MM.1S (cell line): ENCODE measurements at regions not wholly inside any gene's neighbourhood (a gene's known extent, or its start where the extent isn't known, plus 50 kb on each side); places are given as distances from the start of the nearest gene placed in this dataset.

ENCODE experiments used
- DNase-seq: peaks from one replicate; pipeline ENCODE4 v3.0.0-alpha.2; 2015
- H2AFZ ChIP-seq: fragments of 300-600 bp; sonication (generic); 2 replicates; pipeline ENCODE4 v1.6.0; 2016; ENCODE audit warnings: antibody characterized with exemption, low read length
- H3F3A ChIP-seq: fragments of 300-600 bp; sonication (generic); 2 replicates; pipeline ENCODE4 v1.6.1; 2016; ENCODE audit warnings: mild to moderate bottlenecking, antibody characterized with exemption, low read length, moderate library complexity, mixed read lengths; ENCODE audit not compliant: insufficient read depth
- H3K27ac ChIP-seq: fragments of 300-600 bp; sonication (generic); 2 replicates; pipeline ENCODE4 v1.5.1; 2016; ENCODE audit warnings: mild to moderate bottlenecking, low read length
- H3K27me3 ChIP-seq: fragments of 300-600 bp; sonication (generic); replicated peaks from 2 replicates; pipeline ENCODE4 v1.6.0; 2016; ENCODE audit warnings: low read length; ENCODE audit not compliant: insufficient read depth
- H3K36me3 ChIP-seq: fragments of 300-600 bp; sonication (generic); replicated peaks from 2 replicates; pipeline ENCODE4 v1.6.1; 2016; ENCODE audit warnings: mild to moderate bottlenecking, low read length, mixed read lengths; ENCODE audit not compliant: insufficient read depth
- H3K4me1 ChIP-seq: fragments of 300-600 bp; sonication (generic); 2 replicates; pipeline ENCODE4 v1.6.1; 2016; ENCODE audit warnings: low read length, mixed read lengths
- H3K4me2 ChIP-seq: fragments of 300-600 bp; sonication (generic); 2 replicates; pipeline ENCODE4 v1.6.0; 2016; ENCODE audit warnings: low read depth, low read length
- H3K4me3 ChIP-seq: fragments of 300-600 bp; sonication (generic); 2 replicates; pipeline ENCODE4 v1.5.1; 2016; ENCODE audit warnings: low read length, mixed read lengths
- H3K79me2 ChIP-seq: fragments of 300-600 bp; sonication (generic); 2 replicates; pipeline ENCODE4 v1.6.1; 2016; ENCODE audit warnings: mixed run types, low read length, mixed read lengths
- H3K9ac ChIP-seq: fragments of 300-600 bp; sonication (generic); 2 replicates; pipeline ENCODE4 v1.6.1; 2016; ENCODE audit warnings: low read length, mixed read lengths
- H3K9me2 ChIP-seq: fragments of 300-600 bp; sonication (generic); replicated peaks from 2 replicates; pipeline ENCODE4 v1.6.1; 2016; ENCODE audit warnings: mild to moderate bottlenecking, low read length, mixed read lengths; ENCODE audit not compliant: insufficient read depth
- H3K9me3 ChIP-seq: fragments of 300-600 bp; sonication (generic); replicated peaks from 2 replicates; pipeline ENCODE4 v1.6.1; 2016; ENCODE audit warnings: mild to moderate bottlenecking, low read length, mixed read lengths; ENCODE audit not compliant: insufficient read depth
- H4K20me1 ChIP-seq: fragments of 300-600 bp; sonication (generic); 2 replicates; pipeline ENCODE4 v1.6.1; 2016; ENCODE audit warnings: mild to moderate bottlenecking, low read length, moderate library complexity, mixed read lengths; ENCODE audit not compliant: insufficient read depth
- CTCF ChIP-seq: fragments of 300-600 bp; sonication (generic); IDR thresholded peaks from 2 replicates; pipeline ENCODE4 v1.5.1; 2016; ENCODE audit warnings: antibody characterized with exemption, low read length, mixed read lengths
- EZH2 ChIP-seq: fragments of 300-600 bp; sonication (generic); optimal IDR thresholded peaks from 2 replicates; pipeline ENCODE3; 2017; ENCODE audit warnings: low read depth, mild to moderate bottlenecking, antibody characterized with exemption, low read length, mixed read lengths
- EZH2phosphoT487 ChIP-seq: fragments of 300-600 bp; sonication (generic); IDR thresholded peaks from 2 replicates; pipeline ENCODE4 v1.6.1; 2018; ENCODE audit warnings: antibody characterized with exemption, low read length

GRCh38 chr5:152978141-152978835 is 512.2 kb upstream of the GRIA1 start:
- Histone ChIP-seq H3K79me2 (no peaks in the 10 kb centered on the region), H3K4me1 (no peaks in the 10 kb centered on the region), H3K27ac (no peak overlapping the region), H3K9ac (no peak overlapping the region), H3K9me3 (no peaks in the 10 kb centered on the region), H3K36me3 (no peaks in the 10 kb centered on the region), H3K9me2 (no peaks in the 10 kb centered on the region), H3F3A (no peaks in the 10 kb centered on the region), H4K20me1 (no peaks in the 10 kb centered on the region), H3K27me3 (no peaks in the 10 kb centered on the region), H2AFZ (no peak overlapping the region), H3K4me3 (no peak overlapping the region), H3K4me2 (no peak overlapping the region)
- no peak for TF ChIP-seq EZH2phosphoT487
- no peak for TF ChIP-seq CTCF
- TF ChIP-seq EZH2: no peak
- DNase-seq: no peak

- H3K27me3 ChIP-seq: no peaks in the 10 kb centered on the region
- no peak overlapping the region for H2AFZ ChIP-seq
- no peaks in the 10 kb centered on the region for H3K36me3 ChIP-seq
- DNase-seq: no peak
- H3K9me2 ChIP-seq: no peaks in the 10 kb centered on the region
- H3F3A ChIP-seq: no peaks in the 10 kb centered on the region
- H3K79me2 ChIP-seq: no peaks in the 10 kb centered on the region
- H3K4me2 ChIP-seq: no peak overlapping the region
- H3K9me3 ChIP-seq: no peaks in the 10 kb centered on the region
- H3K27ac ChIP-seq: no peak overlapping the region
- TF ChIP-seq EZH2 (no peak), CTCF (no peak), EZH2phosphoT487 (no peak)
- no peak overlapping the region for H3K4me3 ChIP-seq
- no peaks in the 10 kb centered on the region for H3K4me1 ChIP-seq
- no peaks in the 10 kb centered on the region for H4K20me1 ChIP-seq
- no peak overlapping the region for H3K9ac ChIP-seq
These were observed 503.3 kb upstream of the GRIA1 start for GRCh38 chr5:152987131-152987530.

DNA sequence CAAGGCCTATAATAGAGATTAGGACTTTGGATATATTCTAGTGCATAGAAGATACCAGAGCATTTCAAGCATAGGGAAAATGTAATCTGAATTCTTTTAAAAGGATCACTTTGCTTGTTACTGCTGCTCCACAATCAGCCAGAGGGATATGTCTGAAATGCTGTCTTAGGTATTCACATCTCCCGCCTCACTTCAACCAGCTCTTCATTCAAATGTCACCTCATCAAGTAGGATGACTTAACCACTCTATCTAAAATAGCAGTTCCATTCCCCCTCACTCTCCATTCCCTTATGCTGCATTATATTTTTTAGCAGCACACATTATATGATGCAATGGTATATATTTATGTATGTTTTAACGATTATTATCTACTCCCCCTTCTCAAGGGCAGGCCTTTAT is 500.3 kb upstream of the GRIA1 start:
- H3F3A ChIP-seq: no peaks in the 10 kb centered on the region
- H3K27me3 ChIP-seq: no peaks in the 10 kb centered on the region
- no peak overlapping the region for H3K9ac ChIP-seq
- H3K79me2 ChIP-seq: no peaks in the 10 kb centered on the region
- no peak overlapping the region for H3K4me3 ChIP-seq
- H3K4me1 ChIP-seq: no peaks in the 10 kb centered on the region
- H3K9me3 ChIP-seq: no peaks in the 10 kb centered on the region
- H4K20me1 ChIP-seq: no peaks in the 10 kb centered on the region
- DNase-seq: no peak
- H3K4me2 ChIP-seq: no peak overlapping the region
- no peaks in the 10 kb centered on the region for H3K36me3 ChIP-seq
- H2AFZ ChIP-seq: no peak overlapping the region
- H3K9me2 ChIP-seq: no peaks in the 10 kb centered on the region
- no peak for TF ChIP-seq EZH2phosphoT487
- no peak for TF ChIP-seq EZH2
- TF ChIP-seq CTCF: no peak
- H3K27ac ChIP-seq: no peak overlapping the region
